ENCODE measurements at regions not wholly inside any gene's neighbourhood (a gene's known extent, or its start where the extent isn't known, plus 50 kb on each side); places are given as distances from the start of the nearest gene placed in this dataset.

- peak overlapping the region; percentile 74 for H3K27ac ChIP-seq
- H3K27me3 ChIP-seq: no peaks in the 10 kb centered on the region
- WGBS: 69% methylated on average over 8 of the region's 8 CpGs
- peak overlapping the region; percentile 36 for H3K4me3 ChIP-seq
- H3K4me1 ChIP-seq: peaks cover 69% of the 10 kb centered on the region
- H3K9me3 ChIP-seq: no peaks in the 10 kb centered on the region
- H3K36me3 ChIP-seq: peaks cover 2% of the 10 kb centered on the region
- DNase-seq (ENCODE audit: low spot score in 2 of 2): no peak
- TF ChIP-seq POLR2A (IDR thresholded peaks at IDR 0.05) (no peak), POLR2AphosphoS5 (IDR thresholded peaks at IDR 0.05) (no peak), EP300 (IDR thresholded peaks at IDR 0.05) (no peak)
- TF ChIP-seq, protein P1, sequence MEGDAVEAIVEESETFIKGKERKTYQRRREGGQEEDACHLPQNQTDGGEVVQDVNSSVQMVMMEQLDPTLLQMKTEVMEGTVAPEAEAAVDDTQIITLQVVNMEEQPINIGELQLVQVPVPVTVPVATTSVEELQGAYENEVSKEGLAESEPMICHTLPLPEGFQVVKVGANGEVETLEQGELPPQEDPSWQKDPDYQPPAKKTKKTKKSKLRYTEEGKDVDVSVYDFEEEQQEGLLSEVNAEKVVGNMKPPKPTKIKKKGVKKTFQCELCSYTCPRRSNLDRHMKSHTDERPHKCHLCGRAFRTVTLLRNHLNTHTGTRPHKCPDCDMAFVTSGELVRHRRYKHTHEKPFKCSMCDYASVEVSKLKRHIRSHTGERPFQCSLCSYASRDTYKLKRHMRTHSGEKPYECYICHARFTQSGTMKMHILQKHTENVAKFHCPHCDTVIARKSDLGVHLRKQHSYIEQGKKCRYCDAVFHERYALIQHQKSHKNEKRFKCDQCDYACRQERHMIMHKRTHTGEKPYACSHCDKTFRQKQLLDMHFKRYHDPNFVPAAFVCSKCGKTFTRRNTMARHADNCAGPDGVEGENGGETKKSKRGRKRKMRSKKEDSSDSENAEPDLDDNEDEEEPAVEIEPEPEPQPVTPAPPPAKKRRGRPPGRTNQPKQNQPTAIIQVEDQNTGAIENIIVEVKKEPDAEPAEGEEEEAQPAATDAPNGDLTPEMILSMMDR (IDR thresholded peaks at IDR 0.05): no peak
Measured at GRCh38 chr20:19886661-19887288, 128.7 kb downstream of the RIN2 start.

DNA sequence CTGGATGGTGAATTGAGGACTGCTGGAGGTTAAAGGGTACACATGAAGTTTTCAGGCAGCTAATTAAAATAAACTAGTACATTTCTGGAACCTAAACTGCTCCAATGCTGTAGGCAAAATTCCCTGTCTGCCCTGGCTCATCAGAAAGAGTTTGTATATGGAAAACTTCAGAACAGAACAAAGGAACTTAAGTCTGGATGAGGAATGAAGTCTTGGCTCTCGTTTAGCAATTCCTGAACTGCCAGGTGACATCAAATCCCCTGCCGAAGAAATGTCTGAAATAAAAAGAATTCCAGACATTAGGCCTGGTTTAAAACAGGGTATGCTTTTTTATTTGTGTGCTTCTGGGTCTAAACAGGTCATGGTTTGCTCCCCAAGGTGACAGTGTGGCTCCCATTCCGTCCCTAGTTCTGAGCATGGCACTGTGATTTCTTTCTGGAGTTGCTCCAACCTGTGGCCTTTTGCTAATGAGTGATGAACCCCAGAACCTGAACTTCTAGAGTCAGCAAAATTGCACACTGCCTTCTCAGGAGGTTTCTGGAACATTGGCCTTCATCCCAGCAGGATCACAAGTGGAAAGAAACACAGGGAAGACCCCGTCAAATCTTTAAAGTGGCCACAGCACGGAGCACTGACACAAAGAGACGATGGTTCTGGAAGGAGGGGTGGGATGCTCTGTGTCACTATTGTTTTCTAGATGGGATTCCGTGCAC is 129.4 kb upstream of the NAA20 start:
- Histone ChIP-seq H3K4me3 (peak overlapping the region; percentile 36), H3K9me3 (no peaks in the 10 kb centered on the region), H3K27ac (peak overlapping the region; percentile 74), H3K4me1 (peaks cover 69% of the 10 kb centered on the region), H3K36me3 (peaks cover 4% of the 10 kb centered on the region), H3K27me3 (no peaks in the 10 kb centered on the region)
- no peak for DNase-seq (ENCODE audit: low spot score in 2 of 2)
- WGBS: 64% methylated on average over 7 of the region's 7 CpGs
- TF ChIP-seq, protein P1 (IDR thresholded peaks at IDR 0.05): no peak
- TF ChIP-seq POLR2AphosphoS5 (IDR thresholded peaks at IDR 0.05): no peak
- TF ChIP-seq POLR2A (IDR thresholded peaks at IDR 0.05): no peak
- TF ChIP-seq EP300 (IDR thresholded peaks at IDR 0.05): no peak

- Histone ChIP-seq H3K36me3 (peaks cover 6% of the 10 kb centered on the region), H3K9me3 (no peaks in the 10 kb centered on the region), H3K27ac (peak overlapping the region; percentile 74), H3K4me1 (peaks cover 69% of the 10 kb centered on the region), H3K4me3 (peak overlapping the region; percentile 36), H3K27me3 (no peaks in the 10 kb centered on the region)
- TF ChIP-seq POLR2A (IDR thresholded peaks at IDR 0.05): no peak
- TF ChIP-seq, protein P1 (IDR thresholded peaks at IDR 0.05): no peak
- no peak for TF ChIP-seq EP300 (IDR thresholded peaks at IDR 0.05)
- TF ChIP-seq POLR2AphosphoS5 (IDR thresholded peaks at IDR 0.05): no peak
- DNase-seq (ENCODE audit: low spot score in 2 of 2): no peak
- WGBS: 57% methylated on average over 8 of the region's 8 CpGs
Measured at GRCh38 chr20:19888269-19888671, 128.9 kb upstream of the NAA20 start.

DNA sequence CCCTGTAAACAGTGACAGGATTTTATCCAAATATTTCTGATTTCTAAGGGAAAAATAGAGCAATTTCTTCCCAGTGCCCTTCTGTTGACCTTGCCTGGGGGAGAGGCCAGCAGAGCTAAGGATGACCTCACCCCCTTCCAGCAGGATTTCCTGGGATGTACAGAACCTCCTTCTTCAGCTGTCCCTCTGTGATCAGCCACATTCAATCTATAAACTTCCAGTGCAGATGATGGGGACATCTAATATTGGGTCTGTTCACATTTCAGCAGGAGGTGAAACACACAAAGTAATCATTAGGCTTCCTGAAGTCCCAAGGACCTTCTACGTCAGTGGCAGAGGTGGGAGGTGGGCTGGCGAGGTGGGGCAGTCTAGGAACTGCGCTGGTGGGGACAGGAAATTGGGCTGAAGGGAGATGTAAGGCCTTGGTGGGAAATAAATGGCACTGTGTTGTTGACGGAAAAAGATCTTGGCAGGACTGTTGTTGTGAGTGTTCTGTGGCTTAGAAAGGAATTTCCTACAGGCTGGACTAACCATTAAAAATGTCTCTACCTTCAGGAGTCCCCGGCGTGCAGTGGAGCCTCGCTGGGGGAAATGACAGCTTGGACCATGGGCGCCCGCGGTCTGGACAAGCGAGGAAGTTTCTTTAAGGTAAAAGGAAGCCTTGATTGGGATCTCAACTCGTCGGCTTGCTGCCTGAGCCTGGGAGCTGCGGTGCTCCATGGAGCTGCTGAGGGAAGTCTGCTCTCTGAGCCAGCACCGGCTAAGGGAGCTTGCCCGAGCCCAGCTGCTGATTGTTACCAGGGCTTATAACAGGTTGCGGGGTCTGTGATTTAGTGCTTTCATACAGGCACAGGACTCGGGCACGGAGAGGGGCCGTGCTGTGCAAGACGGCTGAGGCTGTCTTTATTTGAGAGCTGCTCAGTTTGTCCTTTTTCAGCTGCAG is 127.9 kb upstream of the NAA20 start:
- peak overlapping the region; percentile 36 for H3K4me3 ChIP-seq
- H3K9me3 ChIP-seq: no peaks in the 10 kb centered on the region
- H3K27ac ChIP-seq: peak overlapping the region; percentile 74
- H3K36me3 ChIP-seq: peaks cover 9% of the 10 kb centered on the region
- TF ChIP-seq EP300 (IDR thresholded peaks at IDR 0.05) (no peak), POLR2A (IDR thresholded peaks at IDR 0.05) (no peak), POLR2AphosphoS5 (IDR thresholded peaks at IDR 0.05) (no peak)
- TF ChIP-seq, protein P1 (IDR thresholded peaks at IDR 0.05): no peak
- DNase-seq (ENCODE audit: low spot score in 2 of 2): no peak
- H3K27me3 ChIP-seq: no peaks in the 10 kb centered on the region
- peaks cover 66% of the 10 kb centered on the region for H3K4me1 ChIP-seq
- WGBS: 42% methylated on average over 16 of the region's 21 CpGs
